ENCODE measurements at regions not wholly inside any gene's neighbourhood (a gene's known extent, or its start where the extent isn't known, plus 50 kb on each side); places are given as distances from the start of the nearest gene placed in this dataset.

DNA sequence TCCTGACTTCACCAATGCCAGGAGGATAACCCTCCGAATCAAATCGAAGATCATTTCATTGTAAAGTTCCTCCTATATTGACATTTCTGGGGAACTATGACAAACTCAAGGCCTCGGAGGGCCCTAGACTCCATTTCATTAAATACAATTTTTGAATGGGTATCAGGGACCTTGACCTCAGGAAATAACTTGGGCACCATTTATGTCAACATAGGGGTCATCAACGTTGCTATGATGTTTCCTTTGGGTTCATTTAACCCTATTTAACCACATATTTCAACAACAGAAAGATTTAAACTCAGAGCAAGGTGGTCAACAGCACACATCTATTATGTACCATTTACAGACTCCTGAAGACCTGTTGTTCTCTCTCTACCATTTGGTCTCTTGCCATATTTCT, 395.1 kb downstream of the TRIML1 start:
- POLR2A ChIA-PET: no interaction called here
- CTCF ChIA-PET: no interaction called here
- no peaks in the 10 kb centered on the region for H3K4me1 ChIP-seq (ENCODE audit: control insufficient read depth in 1 of 2, insufficient read depth in 2 of 2, low read length in 2 of 2)
- no peaks in the 10 kb centered on the region for H3K9me2 ChIP-seq (ENCODE audit: insufficient read depth)
- ATAC-seq (no peak), DNase-seq (ENCODE audit: low read depth, low spot score) (no peak)
- no peak overlapping the region for H2AFZ ChIP-seq (ENCODE audit: low read depth, low read length, poor library complexity, severe bottlenecking)
- no peak for TF ChIP-seq SRF (IDR thresholded peaks at IDR 0.05; ENCODE audit: low read depth)
- TF ChIP-seq, protein P1, sequence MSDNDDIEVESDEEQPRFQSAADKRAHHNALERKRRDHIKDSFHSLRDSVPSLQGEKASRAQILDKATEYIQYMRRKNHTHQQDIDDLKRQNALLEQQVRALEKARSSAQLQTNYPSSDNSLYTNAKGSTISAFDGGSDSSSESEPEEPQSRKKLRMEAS (IDR thresholded peaks at IDR 0.05): no peak
- no peak for TF ChIP-seq CEBPB (IDR thresholded peaks at IDR 0.05; ENCODE audit: low read depth)
- TF ChIP-seq, protein P2, sequence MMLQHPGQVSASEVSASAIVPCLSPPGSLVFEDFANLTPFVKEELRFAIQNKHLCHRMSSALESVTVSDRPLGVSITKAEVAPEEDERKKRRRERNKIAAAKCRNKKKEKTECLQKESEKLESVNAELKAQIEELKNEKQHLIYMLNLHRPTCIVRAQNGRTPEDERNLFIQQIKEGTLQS (IDR thresholded peaks at IDR 0.05): no peak
- TF ChIP-seq RAD21 (IDR thresholded peaks at IDR 0.05; ENCODE audit: low read depth): no peak
- no peak for TF ChIP-seq SIN3A (IDR thresholded peaks at IDR 0.05; ENCODE audit: low read depth)
- no peak for TF ChIP-seq TCF7L2 (IDR thresholded peaks at IDR 0.05; ENCODE audit: borderline replicate concordance, extremely low read depth, insufficient read depth, insufficient read length)
- no peak for TF ChIP-seq POLR2A (IDR thresholded peaks at IDR 0.05; ENCODE audit: borderline replicate concordance, extremely low read depth, insufficient read depth, insufficient read length)
- TF ChIP-seq POLR2AphosphoS5 (IDR thresholded peaks at IDR 0.05; ENCODE audit: low read depth, low read length): no peak
- no peak for TF ChIP-seq YY1 (IDR thresholded peaks at IDR 0.05; ENCODE audit: extremely low read depth, insufficient replicate concordance, low read depth, low read length)
- no peak for TF ChIP-seq EGR1 (IDR thresholded peaks at IDR 0.05; ENCODE audit: low read depth)
- TF ChIP-seq ZFX (IDR thresholded peaks at IDR 0.05): no peak
- no peak for TF ChIP-seq EZH2 (IDR thresholded peaks at IDR 0.05)
- TF ChIP-seq, protein P3, sequence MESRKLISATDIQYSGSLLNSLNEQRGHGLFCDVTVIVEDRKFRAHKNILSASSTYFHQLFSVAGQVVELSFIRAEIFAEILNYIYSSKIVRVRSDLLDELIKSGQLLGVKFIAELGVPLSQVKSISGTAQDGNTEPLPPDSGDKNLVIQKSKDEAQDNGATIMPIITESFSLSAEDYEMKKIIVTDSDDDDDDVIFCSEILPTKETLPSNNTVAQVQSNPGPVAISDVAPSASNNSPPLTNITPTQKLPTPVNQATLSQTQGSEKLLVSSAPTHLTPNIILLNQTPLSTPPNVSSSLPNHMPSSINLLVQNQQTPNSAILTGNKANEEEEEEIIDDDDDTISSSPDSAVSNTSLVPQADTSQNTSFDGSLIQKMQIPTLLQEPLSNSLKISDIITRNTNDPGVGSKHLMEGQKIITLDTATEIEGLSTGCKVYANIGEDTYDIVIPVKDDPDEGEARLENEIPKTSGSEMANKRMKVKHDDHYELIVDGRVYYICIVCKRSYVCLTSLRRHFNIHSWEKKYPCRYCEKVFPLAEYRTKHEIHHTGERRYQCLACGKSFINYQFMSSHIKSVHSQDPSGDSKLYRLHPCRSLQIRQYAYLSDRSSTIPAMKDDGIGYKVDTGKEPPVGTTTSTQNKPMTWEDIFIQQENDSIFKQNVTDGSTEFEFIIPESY (IDR thresholded peaks at IDR 0.05; ENCODE audit: extremely low read depth, insufficient replicate concordance, low read length): no peak
- no peak for TF ChIP-seq CBX3 (IDR thresholded peaks at IDR 0.05; ENCODE audit: low read depth)
- TF ChIP-seq JUND (IDR thresholded peaks at IDR 0.05): no peak
- TF ChIP-seq, protein P4, sequence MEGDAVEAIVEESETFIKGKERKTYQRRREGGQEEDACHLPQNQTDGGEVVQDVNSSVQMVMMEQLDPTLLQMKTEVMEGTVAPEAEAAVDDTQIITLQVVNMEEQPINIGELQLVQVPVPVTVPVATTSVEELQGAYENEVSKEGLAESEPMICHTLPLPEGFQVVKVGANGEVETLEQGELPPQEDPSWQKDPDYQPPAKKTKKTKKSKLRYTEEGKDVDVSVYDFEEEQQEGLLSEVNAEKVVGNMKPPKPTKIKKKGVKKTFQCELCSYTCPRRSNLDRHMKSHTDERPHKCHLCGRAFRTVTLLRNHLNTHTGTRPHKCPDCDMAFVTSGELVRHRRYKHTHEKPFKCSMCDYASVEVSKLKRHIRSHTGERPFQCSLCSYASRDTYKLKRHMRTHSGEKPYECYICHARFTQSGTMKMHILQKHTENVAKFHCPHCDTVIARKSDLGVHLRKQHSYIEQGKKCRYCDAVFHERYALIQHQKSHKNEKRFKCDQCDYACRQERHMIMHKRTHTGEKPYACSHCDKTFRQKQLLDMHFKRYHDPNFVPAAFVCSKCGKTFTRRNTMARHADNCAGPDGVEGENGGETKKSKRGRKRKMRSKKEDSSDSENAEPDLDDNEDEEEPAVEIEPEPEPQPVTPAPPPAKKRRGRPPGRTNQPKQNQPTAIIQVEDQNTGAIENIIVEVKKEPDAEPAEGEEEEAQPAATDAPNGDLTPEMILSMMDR (IDR thresholded peaks at IDR 0.05 in 2 of 3, conservative IDR thresholded peaks at IDR 0.05 in 1 of 3; ENCODE audit: borderline replicate concordance in 1 of 3, insufficient read depth in 1 of 3, low read depth in 2 of 3, low read length in 2 of 3): no peak
- TF ChIP-seq ZNF274 (IDR thresholded peaks at IDR 0.05; ENCODE audit: low read depth, low read length): no peak
- TF ChIP-seq EZH2phosphoT487 (IDR thresholded peaks at IDR 0.05; ENCODE audit: borderline replicate concordance): no peak
- TF ChIP-seq ELF1 (IDR thresholded peaks at IDR 0.05; ENCODE audit: borderline replicate concordance, low read depth): no peak
- no peak overlapping the region for H3K27ac ChIP-seq (ENCODE audit: low read depth, low read length)
- no peaks in the 10 kb centered on the region for H4K20me1 ChIP-seq (ENCODE audit: insufficient read depth)
- RAD21 ChIA-PET (ENCODE audit: low non-redundant PET in 1 of 2, low total read pairs in 2 of 2, uncharacterized antibody in 2 of 2, unreplicated experiment in 2 of 2): no interaction called here
- intact Hi-C loops (cut with micrococcal nuclease): no loop called here
- H3K4me3 ChIP-seq (replicated peaks in 1 of 2; ENCODE audit: low read depth in 1 of 2, low read length in 2 of 2): no peak overlapping the region
- no peaks in the 10 kb centered on the region; a peak in 1 of 4 replicates for H3K9me3 ChIP-seq (ENCODE audit: control insufficient read depth in 1 of 2, insufficient read depth in 1 of 2, low read depth in 1 of 2, low read length in 2 of 2)
- H3K79me2 ChIP-seq (ENCODE audit: insufficient read depth, low read length): no peaks in the 10 kb centered on the region
- H3K4me2 ChIP-seq (ENCODE audit: low read length): no peak overlapping the region
- H3K36me3 ChIP-seq (ENCODE audit: control insufficient read depth in 1 of 2, insufficient read depth in 2 of 2, low read length in 2 of 2): no peaks in the 10 kb centered on the region
- no peak overlapping the region for H3K9ac ChIP-seq (ENCODE audit: low read length)
- no TSS peak for BruUV-seq (replicated peaks)
- H3K27me3 ChIP-seq (ENCODE audit: insufficient read depth, low read length): no peaks in the 10 kb centered on the region
